HS-27A (cell line): ENCODE measurements at regions not wholly inside any gene's neighbourhood (a gene's known extent, or its start where the extent isn't known, plus 50 kb on each side); places are given as distances from the start of the nearest gene placed in this dataset.
"Not testable (repeated sequence)": the region's sequence is repeated elsewhere in the genome, so short reads cannot be mapped to it uniquely, and the experiment has no call there.

Experiments used
- DNase-seq: peaks from one replicate; pipeline ENCODE4 v3.0.0-alpha.2; 2012; ENCODE audit warnings: low read depth, missing footprints

GRCh38 chr12:86590296-86590695 lies 334.1 kb upstream of the MGAT4C start:
- DNase-seq: no peak

DNA sequence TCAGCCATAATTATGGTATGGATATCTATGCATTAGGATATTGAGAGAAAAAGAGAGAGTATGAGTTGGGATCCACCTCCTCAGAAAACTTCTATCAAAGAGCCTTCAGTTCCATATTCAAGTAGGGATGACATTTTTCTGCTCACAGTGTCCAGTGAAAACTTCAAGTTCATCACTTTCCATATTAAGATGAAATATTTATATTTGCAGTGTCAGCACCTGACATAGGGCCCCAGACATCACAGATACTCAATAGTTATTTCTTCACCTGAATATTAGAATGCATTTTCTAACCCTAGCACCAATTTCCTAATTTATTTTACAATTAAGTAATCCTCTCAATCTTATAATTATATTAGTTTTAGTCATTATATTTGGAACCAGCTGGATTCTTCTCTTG lies 318.0 kb upstream of the MGAT4C start:
- no peak for DNase-seq

DNA sequence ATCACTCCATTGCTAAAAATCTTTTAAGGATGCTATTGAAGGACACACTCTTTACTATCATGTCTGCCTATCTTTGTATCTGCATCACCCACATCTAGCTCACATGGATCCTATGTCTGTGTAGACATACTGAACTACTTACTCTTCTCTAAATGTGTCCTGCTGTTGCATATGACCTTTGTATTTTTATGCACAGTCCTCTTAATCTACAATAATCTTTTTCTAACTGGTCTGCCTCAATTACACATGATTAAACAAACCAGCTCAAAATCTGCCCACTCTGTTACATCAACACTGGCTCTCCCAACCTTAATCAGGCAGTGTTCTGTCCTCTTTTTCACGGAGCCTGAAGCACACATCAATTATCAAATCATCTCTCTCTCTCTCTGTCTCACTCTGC lies 316.3 kb upstream of the MGAT4C start:
- no peak for DNase-seq

DNA sequence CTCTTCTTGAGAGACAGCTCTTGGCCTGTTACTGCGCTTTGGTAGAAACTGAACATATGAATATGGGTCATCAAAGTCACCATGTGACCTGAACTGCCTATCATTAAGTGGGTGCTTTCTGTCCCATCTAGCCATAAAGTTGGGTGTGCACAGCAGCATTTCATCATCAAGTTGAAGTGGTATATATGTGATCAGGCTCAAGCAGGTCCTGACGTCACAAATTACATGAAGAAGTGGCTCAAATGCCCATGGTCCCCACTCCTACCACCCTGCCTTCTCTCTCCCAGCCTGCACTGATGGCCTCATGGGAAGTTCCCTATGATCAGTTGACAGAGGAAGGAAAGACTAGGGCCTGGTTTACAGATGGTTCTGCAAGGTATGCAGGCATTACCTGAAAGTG lies 308.8 kb upstream of the MGAT4C start:
- DNase-seq: no peak

- DNase-seq: not testable (repeated sequence)
These were observed 299.3 kb upstream of the MGAT4C start for GRCh38 chr12:86555491-86555890.

GRCh38 chr12:86551146-86551571 lies 295.0 kb upstream of the MGAT4C start:
- DNase-seq: no peak

DNA sequence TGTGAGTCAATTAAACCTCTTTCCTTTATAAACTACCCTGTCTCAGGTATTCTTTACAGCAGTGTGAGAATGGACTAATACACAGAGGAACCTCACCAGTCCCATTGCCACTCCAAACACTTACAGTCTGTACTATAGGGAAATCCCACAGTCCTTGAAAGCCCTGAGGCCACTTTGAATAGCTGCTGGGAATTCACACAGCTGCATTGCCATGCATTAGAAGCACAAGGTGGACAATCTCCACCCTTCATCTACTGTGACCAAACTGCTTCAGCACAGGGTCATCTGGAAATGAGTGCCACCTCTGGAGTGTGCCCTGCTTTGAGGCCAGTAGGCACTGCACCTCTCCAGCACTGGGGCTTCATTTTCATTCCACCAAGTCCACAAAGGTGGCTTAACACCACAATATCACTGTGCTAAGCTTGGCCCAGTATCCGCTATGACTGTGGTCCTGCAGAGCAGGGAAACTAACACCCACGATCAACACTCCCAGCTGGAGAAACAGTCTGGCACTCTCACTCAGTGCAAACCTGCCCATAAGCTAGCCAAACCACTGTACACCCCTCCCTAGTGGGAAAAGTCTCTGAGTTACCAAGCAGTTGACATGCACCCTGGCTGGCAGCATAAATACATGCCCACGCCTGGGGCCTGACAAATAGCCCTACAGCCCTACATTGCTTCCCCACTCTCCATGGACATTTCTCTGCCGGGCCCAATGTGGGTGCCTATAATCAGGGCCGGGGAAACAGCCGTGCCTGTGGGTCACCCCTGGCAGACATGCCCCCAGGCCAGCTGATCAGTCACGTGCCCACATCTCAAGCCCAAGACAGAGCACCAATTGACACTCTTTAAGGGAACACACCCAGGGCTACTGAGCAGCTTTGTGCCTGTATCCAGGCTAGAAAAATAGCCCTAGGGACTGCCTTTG lies 294.3 kb upstream of the MGAT4C start:
- DNase-seq: no peak

- no peak for DNase-seq
These were observed 287.5 kb upstream of the MGAT4C start for GRCh38 chr12:86543716-86544115.

- no peak for DNase-seq
These were observed 274.9 kb upstream of the MGAT4C start for GRCh38 chr12:86530996-86531655.

DNA sequence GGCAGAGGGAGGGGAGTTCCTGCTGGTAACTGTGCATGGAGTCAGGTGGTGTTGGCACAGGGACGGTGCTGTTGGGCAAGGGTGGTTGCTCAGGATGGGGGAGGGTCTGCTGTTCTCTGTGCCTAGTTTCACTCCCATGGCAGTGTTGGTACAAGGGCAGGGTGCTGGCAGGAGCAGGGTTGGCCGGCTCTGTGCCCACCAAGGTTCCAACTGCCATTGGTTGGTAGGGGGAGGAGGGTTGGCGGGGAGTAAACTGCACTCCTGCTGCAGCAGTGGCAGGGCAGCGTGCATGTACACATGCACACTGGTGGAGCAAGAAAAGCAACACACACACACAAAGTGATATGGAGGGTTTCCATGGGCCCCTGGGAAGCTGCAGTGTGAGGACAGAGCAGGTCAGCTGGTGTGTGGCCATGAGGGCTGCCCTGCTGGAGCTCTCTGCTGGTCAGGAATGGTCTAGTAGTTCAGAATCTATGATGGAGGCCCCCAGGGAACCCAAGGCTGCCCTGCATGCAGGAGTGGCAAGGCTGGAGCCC lies 269.9 kb upstream of the MGAT4C start:
- DNase-seq: no peak

DNA sequence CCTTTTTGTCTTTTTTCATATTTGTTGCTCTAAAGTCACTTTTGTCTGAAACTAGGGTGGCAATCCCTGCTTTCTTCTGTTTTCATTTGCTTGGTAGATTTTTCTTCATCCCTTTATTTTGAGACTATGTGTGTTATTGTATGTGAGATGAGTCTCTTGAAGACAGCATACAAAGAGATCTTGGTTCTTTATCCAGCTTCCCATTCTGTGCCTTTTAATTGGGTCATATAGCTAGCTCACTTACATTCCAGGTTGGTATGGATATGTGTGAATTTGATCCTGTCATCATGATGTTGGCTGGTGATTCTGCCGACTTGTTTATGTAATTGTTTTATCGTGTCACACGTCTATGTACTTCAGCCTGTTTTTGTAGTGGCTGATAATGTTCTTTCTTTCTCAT lies 267.7 kb upstream of the MGAT4C start:
- no peak for DNase-seq

DNA sequence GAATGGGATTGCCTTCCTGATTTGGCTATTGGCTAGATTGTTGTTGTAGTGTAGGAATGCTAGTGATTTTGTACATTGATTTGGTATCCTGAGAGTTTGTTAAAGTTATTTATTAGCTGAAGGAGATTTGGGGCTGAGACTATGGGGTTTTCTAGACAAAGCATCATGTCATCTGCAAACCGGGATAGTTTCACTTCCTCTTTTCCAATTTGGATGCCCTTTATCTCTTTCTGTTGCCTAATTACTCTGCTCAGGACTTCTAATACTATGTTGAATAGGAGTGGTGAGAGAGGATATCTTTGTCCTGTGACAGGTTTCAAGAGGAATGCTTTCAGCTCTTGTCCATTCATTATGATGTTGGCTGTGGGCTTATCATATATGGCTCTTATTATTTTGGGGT lies 265.7 kb upstream of the MGAT4C start:
- DNase-seq: no peak

GRCh38 chr12:86513226-86513625 lies 257.0 kb upstream of the MGAT4C start:
- DNase-seq: no peak

DNA sequence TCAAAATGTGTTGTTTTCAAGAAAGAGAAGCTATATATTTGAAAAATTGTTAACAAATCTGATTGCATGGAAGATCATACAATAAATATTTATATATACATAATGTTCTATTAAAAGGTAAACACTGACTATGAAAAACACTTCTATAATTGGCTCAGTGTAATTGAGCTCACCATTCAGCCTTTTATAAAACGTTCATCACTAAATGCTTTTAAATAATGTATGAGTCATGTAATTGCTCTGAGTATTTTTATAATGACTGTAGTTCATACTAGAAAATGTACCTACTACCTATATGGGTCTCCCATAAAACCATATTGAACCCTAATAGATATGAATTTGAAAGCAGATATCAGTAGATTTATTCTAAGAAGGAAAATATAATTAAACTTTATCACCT lies 240.4 kb upstream of the MGAT4C start:
- DNase-seq: no peak

DNA sequence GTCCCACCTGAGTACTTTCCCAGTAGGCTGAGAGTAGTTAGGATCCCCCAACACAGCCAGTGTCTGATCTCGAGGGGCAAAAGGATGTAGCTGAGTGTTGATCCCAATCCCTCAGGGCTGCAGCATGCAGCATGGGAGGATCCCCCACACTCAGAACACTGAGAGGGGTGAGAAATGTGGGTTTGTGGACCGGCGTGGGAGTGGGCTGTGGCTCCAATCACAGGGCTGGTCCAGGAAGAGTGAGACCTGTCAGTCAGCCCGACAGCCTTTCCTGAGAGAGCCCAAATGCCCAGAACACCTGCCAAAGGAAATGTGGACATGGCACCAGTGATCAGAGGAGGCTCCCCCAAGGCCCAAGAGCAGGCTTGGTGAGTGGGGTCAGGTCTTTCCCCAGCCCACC lies 228.3 kb upstream of the MGAT4C start:
- DNase-seq: no peak

DNA sequence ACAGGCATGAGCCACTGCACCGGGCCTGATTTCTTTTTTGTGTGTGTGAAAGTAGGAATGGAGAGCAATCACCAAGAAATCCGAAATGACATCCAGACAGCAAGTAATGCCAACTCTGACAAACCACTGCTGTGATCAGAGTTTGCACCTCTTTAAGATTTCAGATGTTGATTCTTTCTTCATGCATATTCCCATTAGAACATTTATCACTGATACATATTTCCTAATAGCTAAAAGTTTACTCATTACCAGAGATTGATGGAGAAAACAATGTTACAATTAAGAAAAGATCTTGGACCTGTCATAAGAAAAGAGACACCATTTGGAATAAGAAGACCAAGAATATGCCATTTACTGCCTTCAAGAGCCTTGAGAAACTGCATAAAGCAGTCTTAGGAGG lies 217.0 kb upstream of the MGAT4C start:
- no peak for DNase-seq

- no peak for DNase-seq
These were observed 200.6 kb upstream of the MGAT4C start for GRCh38 chr12:86456776-86457175.

- no peak for DNase-seq
These were observed 200.1 kb upstream of the MGAT4C start for GRCh38 chr12:86456241-86456640.

DNA sequence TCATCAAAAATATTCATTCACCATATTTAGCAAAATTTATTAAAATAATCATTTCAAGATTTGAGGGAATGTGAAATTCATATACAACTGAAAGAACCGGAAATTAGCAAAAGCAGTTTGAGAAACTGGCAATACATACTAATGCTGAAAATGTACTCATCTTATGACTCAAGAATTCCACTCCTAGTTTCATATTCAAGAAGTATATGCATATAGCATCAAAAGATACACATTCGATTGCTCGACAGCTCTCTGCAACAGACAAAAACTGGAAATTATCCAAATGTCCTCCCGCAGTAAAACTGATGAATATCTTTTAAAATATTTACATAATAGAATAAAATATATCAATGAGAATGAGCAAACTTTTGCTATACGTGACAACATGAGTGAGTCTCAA lies 189.2 kb upstream of the MGAT4C start:
- DNase-seq: no peak

- no peak for DNase-seq
These were observed 178.9 kb upstream of the MGAT4C start for GRCh38 chr12:86435053-86435452.

- no peak for DNase-seq
These were observed 173.6 kb upstream of the MGAT4C start for GRCh38 chr12:86429824-86430223.

- no peak for DNase-seq
These were observed 165.1 kb upstream of the MGAT4C start for GRCh38 chr12:86421333-86421732.

- DNase-seq: no peak
These were observed 158.0 kb upstream of the MGAT4C start for GRCh38 chr12:86414201-86414600.
